Naive thymus-derived CD8-positive, alpha-beta T cell (primary cell): ENCODE measurements at regions not wholly inside any gene's neighbourhood (a gene's known extent, or its start where the extent isn't known, plus 50 kb on each side); places are given as distances from the start of the nearest gene placed in this dataset.
"Not testable (repeated sequence)": the region's sequence is repeated elsewhere in the genome, so short reads cannot be mapped to it uniquely, and the experiment has no call there.

Experiments used
- ATAC-seq, 2 donors: fragments of 150-1000 bp; cut with Tn5 transposase in 1 of 2; sonication (Bioruptor Pico), chemical (Tn5 transposase) in 1 of 2; 1 replicate in 1 of 2; 2 replicates in 1 of 2; pipeline ENCODE4 v1.10.0; 2021; ENCODE audit warnings: mild to moderate bottlenecking in 2 of 2, moderate library complexity in 2 of 2
- POLR2A ChIA-PET: fragments of 350-600 bp; sonication (Branson Sonifier 250); formaldehyde crosslinking; loops from one replicate; lab custom pipeline; 2021; ENCODE audit warnings: antibody characterized with exemption; lab: Charles Lee
- DNase-seq, 10 donors: peaks; one replicate each; pipeline versions ENCODE4 v3.0.0 to v3.0.0-alpha.2; 2020 to 2022
- H3K27ac Mint-ChIP-seq, 10 donors: one replicate each; pipeline ENCODE4 v1.8.0; 2020 to 2022; ENCODE audit warnings: mild to moderate bottlenecking in 10 of 10, mixed read lengths in 10 of 10, moderate library complexity in 4 of 10, inconsistent platforms in 1 of 10
- H3K27me3 Mint-ChIP-seq, 5 donors: one replicate each; pipeline ENCODE4 v1.8.0; 2021 to 2022; ENCODE audit warnings: mixed read lengths in 5 of 5
- H3K36me3 Mint-ChIP-seq, 3 donors: one replicate each; pipeline ENCODE4 v1.8.0; 2020 to 2022; ENCODE audit warnings: mixed read lengths in 3 of 3, mild to moderate bottlenecking in 2 of 3, inconsistent platforms in 1 of 3
- H3K4me1 Mint-ChIP-seq, 4 donors: one replicate each; pipeline ENCODE4 v1.8.0; 2021 to 2022; ENCODE audit warnings: mixed read lengths in 4 of 4
- H3K4me3 Mint-ChIP-seq, 10 donors: one replicate each; pipeline ENCODE4 v1.8.0; 2020 to 2022; ENCODE audit warnings: mild to moderate bottlenecking in 10 of 10, mixed read lengths in 10 of 10, moderate library complexity in 6 of 10, inconsistent platforms in 1 of 10
- H3K9me3 Mint-ChIP-seq, 9 donors: one replicate each; pipeline ENCODE4 v1.8.0; 2020 to 2022; ENCODE audit warnings: mixed read lengths in 9 of 9, mild to moderate bottlenecking in 3 of 9, inconsistent platforms in 1 of 9, moderate library complexity in 1 of 9

DNA sequence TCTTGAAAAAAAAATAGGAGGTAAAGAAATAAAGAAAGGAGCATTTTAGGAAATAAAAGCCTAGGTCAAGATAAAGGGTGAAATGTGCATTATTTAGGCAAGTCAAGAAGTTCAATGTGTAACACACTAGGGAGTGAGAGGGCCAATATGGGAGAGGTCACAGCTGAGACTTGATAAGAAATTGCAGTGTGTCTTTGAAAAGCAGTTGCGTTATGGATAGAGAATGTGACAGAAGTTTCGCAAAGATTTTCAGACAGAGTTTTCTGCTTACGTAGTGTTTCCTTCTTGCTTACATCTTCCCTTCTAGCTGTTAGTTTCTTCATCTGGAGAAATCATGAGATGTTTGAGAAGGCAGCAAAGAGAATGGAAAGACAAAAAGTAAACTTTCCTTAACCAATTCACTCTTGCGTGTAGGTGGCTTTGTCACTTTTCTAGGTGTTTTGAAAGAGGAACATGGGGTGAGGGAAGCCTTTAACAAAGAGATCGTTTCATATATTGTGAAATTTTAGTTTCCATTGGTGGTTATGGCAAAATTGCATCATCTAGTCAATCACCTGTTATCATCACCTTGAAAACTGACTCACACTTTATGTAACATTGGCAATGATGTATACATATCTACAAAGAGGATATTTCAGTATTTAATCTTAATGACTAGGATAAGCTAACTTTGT lies 975.5 kb downstream of the OLFM4 start:
- ATAC-seq = no peak
- Mint-ChIP-seq H3K36me3 (no peaks in the 10 kb centered on the region), H3K9me3 (peaks cover 2 to 16% (median 10%) of the 10 kb centered on the region in 9 donors), H3K4me1 (no peaks in the 10 kb centered on the region), H3K4me3 (no peak overlapping the region), H3K27ac (no peak overlapping the region), H3K27me3 (no peaks in the 10 kb centered on the region)
- DNase-seq = no peak
- POLR2A ChIA-PET = no interaction called here

GRCh38 chr13:54016542-54016941 lies 987.9 kb downstream of the OLFM4 start:
- H3K36me3 Mint-ChIP-seq = peaks cover 0 to 8% (median 0%) of the 10 kb centered on the region in 3 donors
- ATAC-seq = no peak
- POLR2A ChIA-PET = no interaction called here
- no peak for DNase-seq
- no peak overlapping the region for H3K27ac Mint-ChIP-seq
- no peaks in the 10 kb centered on the region for H3K4me1 Mint-ChIP-seq
- no peak overlapping the region for H3K4me3 Mint-ChIP-seq
- H3K9me3 Mint-ChIP-seq = peaks cover 10 to 26% (median 17%) of the 10 kb centered on the region in 9 donors
- H3K27me3 Mint-ChIP-seq = no peaks in the 10 kb centered on the region

- H3K36me3 Mint-ChIP-seq = peaks cover 0 to 3% (median 0%) of the 10 kb centered on the region in 3 donors
- POLR2A ChIA-PET = no interaction called here
- H3K9me3 Mint-ChIP-seq = peaks cover 9 to 22% (median 11%) of the 10 kb centered on the region in 9 donors
- no peak for DNase-seq
- no peaks in the 10 kb centered on the region for H3K27me3 Mint-ChIP-seq
- H3K4me1 Mint-ChIP-seq = no peaks in the 10 kb centered on the region
- ATAC-seq = no peak
- no peak overlapping the region for H3K27ac Mint-ChIP-seq
- no peak overlapping the region for H3K4me3 Mint-ChIP-seq
Measured at GRCh38 chr13:54018485-54018884, 989.9 kb downstream of the OLFM4 start.

- H3K27me3 Mint-ChIP-seq = no peaks in the 10 kb centered on the region
- H3K4me1 Mint-ChIP-seq = no peaks in the 10 kb centered on the region
- no peak overlapping the region for H3K4me3 Mint-ChIP-seq
- H3K36me3 Mint-ChIP-seq = peaks cover 0 to 10% (median 0%) of the 10 kb centered on the region in 3 donors
- DNase-seq = no peak
- peaks cover 0 to 48% (median 16%) of the 10 kb centered on the region in 9 donors for H3K9me3 Mint-ChIP-seq
- no peak for ATAC-seq
- POLR2A ChIA-PET = no interaction called here
- H3K27ac Mint-ChIP-seq = no peak overlapping the region
Measured at GRCh38 chr13:54029226-54029625, 1000.6 kb downstream of the OLFM4 start.

GRCh38 chr13:54029720-54030119 lies 1001.1 kb downstream of the OLFM4 start:
- H3K4me3 Mint-ChIP-seq = no peak overlapping the region
- H3K36me3 Mint-ChIP-seq = peaks cover 0 to 8% (median 0%) of the 10 kb centered on the region in 3 donors
- POLR2A ChIA-PET = no interaction called here
- no peaks in the 10 kb centered on the region for H3K4me1 Mint-ChIP-seq
- H3K27me3 Mint-ChIP-seq = no peaks in the 10 kb centered on the region
- DNase-seq = no peak
- peaks cover 0 to 44% (median 13%) of the 10 kb centered on the region in 9 donors for H3K9me3 Mint-ChIP-seq
- no peak overlapping the region for H3K27ac Mint-ChIP-seq
- no peak for ATAC-seq

- Mint-ChIP-seq H3K4me3 (no peak overlapping the region), H3K4me1 (no peaks in the 10 kb centered on the region), H3K36me3 (peaks cover 0 to 5% (median 0%) of the 10 kb centered on the region in 3 donors), H3K27ac (no peak overlapping the region), H3K9me3 (peaks cover 0 to 37% (median 9%) of the 10 kb centered on the region in 9 donors), H3K27me3 (no peaks in the 10 kb centered on the region)
- no peak for ATAC-seq
- POLR2A ChIA-PET = no interaction called here
- DNase-seq = no peak
Measured at GRCh38 chr13:54033323-54033861, 1004.8 kb downstream of the OLFM4 start.

DNA sequence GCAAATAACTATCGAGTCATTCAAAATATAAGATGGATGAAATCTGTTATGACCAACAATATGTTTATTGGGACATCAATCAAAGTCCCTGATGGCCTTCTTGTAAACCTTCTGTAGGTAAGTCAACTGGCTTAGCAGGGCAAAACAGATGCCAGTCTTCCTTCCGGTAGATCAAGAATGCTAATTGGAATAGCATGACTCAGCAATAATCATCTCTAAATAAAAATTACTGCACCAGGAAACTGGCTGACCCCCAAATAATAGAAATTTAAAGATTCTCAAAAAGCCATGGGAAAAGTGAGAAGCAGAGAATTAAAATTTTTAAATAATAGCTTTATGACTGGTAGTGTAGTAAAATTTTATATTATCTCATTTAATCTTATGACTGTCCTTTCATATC lies 1005.4 kb downstream of the OLFM4 start:
- POLR2A ChIA-PET = no interaction called here
- Mint-ChIP-seq H3K36me3 (peaks cover 0 to 5% (median 0%) of the 10 kb centered on the region in 3 donors), H3K9me3 (peaks cover 0 to 38% (median 9%) of the 10 kb centered on the region in 9 donors), H3K4me1 (no peaks in the 10 kb centered on the region), H3K27me3 (no peaks in the 10 kb centered on the region), H3K27ac (no peak overlapping the region), H3K4me3 (no peak overlapping the region)
- no peak for ATAC-seq
- no peak for DNase-seq

GRCh38 chr13:54057416-54057815 lies 1028.8 kb downstream of the OLFM4 start:
- peaks cover 1 to 26% (median 12%) of the 10 kb centered on the region in 9 donors for H3K9me3 Mint-ChIP-seq
- H3K27me3 Mint-ChIP-seq, H3K36me3 Mint-ChIP-seq, DNase-seq, H3K27ac Mint-ChIP-seq, H3K4me1 Mint-ChIP-seq, ATAC-seq, H3K4me3 Mint-ChIP-seq, POLR2A ChIA-PET: not testable (repeated sequence)

DNA sequence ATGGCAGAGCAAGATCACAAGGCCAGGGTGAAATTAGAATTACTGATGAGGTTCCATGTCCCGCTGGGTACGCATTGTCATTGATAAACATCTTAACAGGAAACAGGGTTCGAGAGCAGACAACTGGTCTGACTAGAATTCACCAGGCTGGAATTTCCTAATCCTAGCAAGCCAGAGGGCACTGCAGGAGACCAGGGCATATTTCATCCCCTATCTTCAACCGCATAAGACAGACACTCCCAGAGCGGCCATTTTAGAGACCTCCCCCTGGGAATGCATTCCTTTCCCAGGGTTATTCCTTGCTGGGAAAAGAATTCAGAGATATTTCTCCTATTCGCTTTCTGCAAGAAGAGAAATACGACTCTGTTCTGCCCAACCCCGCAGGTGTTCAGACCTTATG lies 1041.3 kb downstream of the OLFM4 start:
- not testable (repeated sequence) for ATAC-seq, DNase-seq, H3K27me3 Mint-ChIP-seq

GRCh38 chr13:54077569-54077968 lies 1049.0 kb downstream of the OLFM4 start:
- no peak for DNase-seq
- Mint-ChIP-seq H3K9me3 (peaks cover 0 to 16% (median 8%) of the 10 kb centered on the region in 9 donors), H3K27ac (no peak overlapping the region), H3K4me3 (no peak overlapping the region), H3K36me3 (no peaks in the 10 kb centered on the region), H3K27me3 (no peaks in the 10 kb centered on the region), H3K4me1 (no peaks in the 10 kb centered on the region)
- no peak for ATAC-seq
- POLR2A ChIA-PET = no interaction called here

More for the DNA sequence above, 1041.3 kb downstream of the OLFM4 start:
- H3K27ac Mint-ChIP-seq, H3K4me1 Mint-ChIP-seq, H3K4me3 Mint-ChIP-seq, POLR2A ChIA-PET: not testable (repeated sequence)
- Mint-ChIP-seq H3K9me3 (peaks cover 12 to 54% (median 28%) of the 10 kb centered on the region in 9 donors), H3K36me3 (peaks cover 0 to 14% (median 0%) of the 10 kb centered on the region in 3 donors)

DNA sequence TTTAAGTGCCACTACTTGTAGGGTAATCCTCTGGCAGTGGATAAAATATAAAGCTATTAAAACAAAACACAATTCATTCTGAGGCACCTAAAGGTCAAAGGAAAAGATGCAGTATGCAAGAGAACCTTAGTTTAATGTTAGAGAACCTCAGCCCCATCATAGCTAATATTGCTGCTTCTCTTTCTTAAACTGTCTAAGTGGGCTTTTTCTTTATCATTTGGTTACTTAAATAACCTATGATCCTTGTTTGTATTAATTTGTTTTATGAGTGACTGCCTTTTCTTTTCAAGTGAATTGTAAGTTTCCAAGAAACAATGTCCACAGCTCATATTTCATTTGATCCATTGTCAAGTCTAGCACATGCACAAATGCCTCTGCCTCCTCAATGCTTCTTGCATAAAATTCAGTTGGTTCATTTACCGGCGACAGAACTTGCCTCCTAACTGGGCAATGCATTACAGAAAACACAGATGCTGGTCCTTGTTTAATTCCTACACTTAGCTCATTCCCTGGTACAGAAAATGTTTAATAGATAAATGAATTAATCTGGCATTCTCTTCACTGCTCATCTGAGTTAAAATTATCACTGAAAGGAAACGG lies 1049.8 kb downstream of the OLFM4 start:
- Mint-ChIP-seq H3K27me3 (no peaks in the 10 kb centered on the region), H3K4me3 (no peak overlapping the region), H3K4me1 (no peaks in the 10 kb centered on the region)

DNA sequence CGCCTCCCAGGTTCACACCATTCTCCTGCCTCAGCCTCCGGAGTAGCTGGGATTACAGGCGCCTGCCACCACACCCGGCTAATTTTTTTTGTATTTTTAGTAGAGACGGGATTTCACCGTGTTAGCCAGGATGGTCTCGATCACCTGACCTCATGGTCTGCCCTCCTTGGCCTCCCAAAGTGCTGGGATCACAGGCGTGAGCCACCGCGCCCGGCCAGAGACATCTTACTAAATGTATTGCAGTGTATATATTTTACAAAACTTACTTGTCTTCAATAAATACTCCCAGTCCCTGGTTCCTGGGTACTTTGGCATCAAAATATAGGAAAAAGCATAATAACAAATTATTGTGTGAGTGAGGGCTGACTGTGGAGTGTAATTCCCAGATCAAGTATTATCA lies 1053.7 kb downstream of the OLFM4 start:
- H3K27ac Mint-ChIP-seq, ATAC-seq, H3K4me3 Mint-ChIP-seq, H3K4me1 Mint-ChIP-seq, H3K27me3 Mint-ChIP-seq, H3K36me3 Mint-ChIP-seq, POLR2A ChIA-PET, DNase-seq: not testable (repeated sequence)
- peaks cover 2 to 24% (median 13%) of the 10 kb centered on the region in 9 donors for H3K9me3 Mint-ChIP-seq

More for the DNA sequence above, 1049.8 kb downstream of the OLFM4 start:
- H3K36me3 Mint-ChIP-seq = no peaks in the 10 kb centered on the region
- no peak overlapping the region for H3K27ac Mint-ChIP-seq
- ATAC-seq = no peak
- POLR2A ChIA-PET = no interaction called here
- DNase-seq = no peak
- peaks cover 0 to 19% (median 7%) of the 10 kb centered on the region in 9 donors for H3K9me3 Mint-ChIP-seq

DNA sequence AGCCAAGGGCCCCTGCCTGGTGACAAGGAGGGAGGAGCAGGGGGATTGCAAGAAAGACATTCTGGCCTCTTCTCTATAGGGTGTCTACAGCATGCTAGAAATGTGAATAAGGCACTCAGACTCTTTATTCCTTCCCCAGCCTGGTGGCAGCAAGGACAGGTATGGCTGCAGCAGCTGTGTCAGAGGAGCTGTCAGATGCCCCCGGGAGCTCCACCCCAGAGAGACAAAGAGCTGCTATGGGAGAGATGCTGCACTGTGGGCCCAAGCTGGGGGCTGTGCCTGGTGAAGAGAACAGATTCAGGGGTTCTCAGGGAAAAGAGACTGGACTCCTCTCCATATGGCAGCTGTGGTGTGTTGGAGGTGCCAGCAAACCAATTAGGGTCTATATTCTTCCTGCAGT lies 1063.3 kb downstream of the OLFM4 start:
- POLR2A ChIA-PET = no interaction called here
- H3K4me1 Mint-ChIP-seq = no peaks in the 10 kb centered on the region
- no peak overlapping the region for H3K4me3 Mint-ChIP-seq
- ATAC-seq (no peak), DNase-seq (peak in 1 of 10 donors; percentile 32)
- no peak overlapping the region for H3K27ac Mint-ChIP-seq
- no peaks in the 10 kb centered on the region for H3K36me3 Mint-ChIP-seq
- H3K27me3 Mint-ChIP-seq = no peaks in the 10 kb centered on the region
- H3K9me3 Mint-ChIP-seq = peaks cover 11 to 47% (median 16%) of the 10 kb centered on the region in 9 donors
